GM18517 (cell line): ENCODE measurements at regions not wholly inside any gene's neighbourhood (a gene's known extent, or its start where the extent isn't known, plus 50 kb on each side); places are given as distances from the start of the nearest gene placed in this dataset.
"Not testable (repeated sequence)": the region's sequence is repeated elsewhere in the genome, so short reads cannot be mapped to it uniquely, and the experiment has no call there.

Source experiments
- ATAC-seq: cut with Tn5 transposase; IDR thresholded peaks from one replicate; pipeline ENCODE4 v1.9.1; 2021; ENCODE audit warnings: mild to moderate bottlenecking, moderate library complexity; ENCODE audit not compliant: unreplicated experiment

DNA sequence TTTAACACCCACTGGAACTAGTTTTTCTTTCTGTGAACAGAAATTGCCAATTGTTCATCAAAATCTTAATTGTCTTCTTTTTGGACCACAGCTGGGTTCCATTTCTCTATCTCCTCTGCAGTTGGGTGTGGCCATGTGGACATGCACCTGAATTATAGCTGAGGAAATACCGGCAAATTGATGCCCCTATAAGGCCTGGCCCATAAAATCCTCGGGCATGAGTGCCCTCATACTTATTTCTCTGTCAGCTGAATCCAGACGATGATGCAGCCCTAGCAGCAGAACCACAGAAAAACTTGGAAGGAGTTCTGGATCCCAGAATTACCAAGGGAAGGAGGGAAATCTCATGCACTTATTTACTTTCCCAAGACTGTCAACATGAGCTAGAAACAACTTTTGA lies 249.0 kb downstream of the CYRIA start:
- no peak for ATAC-seq

DNA sequence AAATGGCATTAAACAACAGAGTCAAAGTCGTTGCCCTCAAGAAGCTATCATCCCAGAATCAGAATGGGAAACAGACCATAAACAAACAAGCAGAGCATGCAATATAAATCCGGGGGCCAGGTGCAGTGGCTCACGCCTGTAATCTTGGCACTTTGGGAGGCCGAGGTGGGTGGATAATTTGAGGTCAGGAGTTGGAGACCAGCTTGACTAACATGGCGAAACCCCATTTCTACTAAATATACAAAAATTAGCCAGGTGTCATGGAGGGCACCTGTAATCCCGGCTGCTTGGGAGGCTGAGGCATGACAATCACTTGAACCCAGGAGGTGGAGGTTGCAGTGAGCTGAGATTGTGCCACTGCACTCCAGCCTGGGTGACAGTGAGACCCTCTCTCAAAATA lies 249.8 kb downstream of the CYRIA start:
- ATAC-seq: not testable (repeated sequence)

DNA sequence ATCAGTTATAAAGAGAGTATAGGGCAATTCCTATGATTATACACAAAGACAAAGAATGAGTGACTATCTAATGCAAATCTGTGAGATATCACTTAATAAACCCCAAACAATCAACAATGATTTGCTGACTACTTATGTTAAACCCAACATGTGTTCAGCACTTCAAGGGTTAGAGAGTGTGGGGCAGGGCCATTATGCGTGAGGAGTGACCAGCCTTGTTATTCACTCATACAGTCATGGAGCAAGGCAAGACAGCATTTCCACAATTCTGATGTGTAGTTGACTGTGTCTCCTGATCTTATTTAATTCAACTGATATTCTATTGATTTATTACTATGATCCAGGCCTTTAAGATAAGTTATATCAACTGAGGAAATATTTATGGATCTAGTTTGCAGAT lies 251.7 kb downstream of the CYRIA start:
- no peak for ATAC-seq

DNA sequence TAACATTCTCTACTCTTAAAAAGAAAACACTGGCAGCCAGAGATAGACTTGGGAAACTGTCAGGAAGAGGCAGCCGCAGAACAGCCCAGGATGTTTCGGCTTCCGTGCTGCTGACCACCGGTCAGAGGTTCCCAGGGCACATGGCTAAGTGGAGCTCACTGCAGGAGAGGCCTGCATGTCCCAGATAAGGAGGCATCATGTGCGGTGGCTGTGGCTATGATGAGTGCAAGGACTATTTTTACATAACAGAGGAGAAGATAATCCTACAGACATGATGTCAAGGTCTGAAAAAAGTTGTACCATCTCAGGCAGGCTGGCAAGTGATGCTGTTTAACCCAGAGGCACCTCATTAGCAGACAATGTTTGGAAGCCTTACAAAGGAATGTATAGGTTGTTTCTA lies 252.3 kb downstream of the CYRIA start:
- ATAC-seq: no peak

DNA sequence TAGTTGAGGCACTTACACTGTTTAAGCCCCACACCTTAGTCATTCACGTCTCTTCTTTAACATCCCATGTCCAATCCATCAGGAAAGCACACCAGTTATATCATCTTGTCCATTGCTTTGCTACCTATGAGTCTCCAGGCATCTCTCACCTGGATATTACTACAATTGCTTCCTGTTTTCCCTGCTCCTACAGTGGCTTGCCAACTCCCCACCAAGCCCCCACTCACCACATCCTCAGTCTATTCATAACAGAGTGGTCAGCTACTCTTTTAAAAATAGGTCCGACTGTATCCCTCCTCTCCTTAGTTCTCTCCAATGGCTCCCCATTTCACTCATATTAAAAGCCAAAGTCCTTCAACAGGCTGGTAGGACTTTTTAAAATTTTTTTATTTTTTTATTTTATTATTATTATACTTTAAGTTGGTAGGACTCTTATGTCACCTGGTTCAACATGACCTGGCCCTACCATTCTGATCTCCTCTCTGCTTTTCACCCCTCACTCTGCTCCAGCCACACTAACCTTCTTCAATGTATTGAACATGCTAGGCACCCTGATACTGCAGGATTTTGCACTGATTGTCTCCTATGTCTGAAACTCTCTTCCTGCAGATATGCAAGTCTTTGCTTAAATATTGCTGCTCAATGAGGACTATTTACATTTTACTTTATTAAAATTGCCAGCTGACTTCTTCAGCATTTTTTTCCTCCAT lies 253.2 kb downstream of the CYRIA start:
- ATAC-seq: no peak

DNA sequence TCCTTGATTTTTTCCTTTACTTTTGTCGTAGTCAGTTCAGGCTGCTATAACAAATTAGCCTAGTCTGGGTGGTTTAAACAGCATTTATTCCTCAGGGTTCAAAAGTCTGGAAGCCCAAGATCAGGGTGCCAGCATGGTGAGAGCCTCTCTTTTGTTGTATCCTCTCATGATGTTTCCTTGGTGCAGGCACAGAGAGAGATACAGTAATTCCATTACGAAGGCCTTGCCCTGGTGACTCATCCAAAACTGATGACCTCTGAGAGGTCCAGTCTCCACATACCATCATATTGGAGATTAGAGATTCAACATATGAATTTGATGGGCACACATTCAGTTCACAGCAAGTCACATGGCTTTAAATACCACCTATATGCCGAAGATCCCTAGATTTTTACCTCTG lies 253.8 kb downstream of the CYRIA start:
- no peak for ATAC-seq

DNA sequence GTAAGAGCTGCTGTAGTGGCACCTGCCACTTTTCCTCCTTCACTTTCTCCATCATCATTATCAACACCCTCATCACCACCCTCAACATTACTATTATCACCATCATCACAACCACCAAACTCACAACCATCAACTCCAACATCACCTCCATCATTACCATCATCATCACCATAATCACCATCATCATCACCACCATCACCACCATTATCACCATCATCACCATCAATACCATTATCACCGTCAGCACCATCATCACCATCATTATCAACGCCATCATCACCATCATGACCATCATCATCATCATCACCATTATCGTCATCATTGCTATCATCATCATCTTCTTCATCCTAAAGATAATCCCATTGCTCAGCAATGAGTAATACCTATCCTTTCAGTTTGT lies 255.8 kb downstream of the CYRIA start:
- no peak for ATAC-seq

DNA sequence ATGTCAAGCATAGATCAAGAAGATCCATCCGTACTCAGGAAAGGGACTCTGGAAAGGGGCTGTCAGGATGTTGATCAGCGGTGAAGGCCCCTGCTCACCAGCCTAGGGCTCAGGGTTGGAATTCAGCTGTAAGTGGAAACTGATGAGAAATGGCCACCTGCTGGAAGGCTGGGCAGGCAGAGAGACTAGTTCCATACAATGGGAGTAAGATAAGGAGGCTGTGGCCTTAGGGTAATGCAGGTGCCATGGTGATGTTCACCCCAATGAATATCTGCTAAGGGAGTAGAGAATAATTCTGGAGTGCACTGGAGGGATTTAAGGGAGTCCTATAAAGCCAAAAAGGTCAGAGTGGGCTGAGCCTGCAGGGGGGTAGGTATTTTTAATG lies 256.6 kb downstream of the CYRIA start:
- ATAC-seq: no peak

DNA sequence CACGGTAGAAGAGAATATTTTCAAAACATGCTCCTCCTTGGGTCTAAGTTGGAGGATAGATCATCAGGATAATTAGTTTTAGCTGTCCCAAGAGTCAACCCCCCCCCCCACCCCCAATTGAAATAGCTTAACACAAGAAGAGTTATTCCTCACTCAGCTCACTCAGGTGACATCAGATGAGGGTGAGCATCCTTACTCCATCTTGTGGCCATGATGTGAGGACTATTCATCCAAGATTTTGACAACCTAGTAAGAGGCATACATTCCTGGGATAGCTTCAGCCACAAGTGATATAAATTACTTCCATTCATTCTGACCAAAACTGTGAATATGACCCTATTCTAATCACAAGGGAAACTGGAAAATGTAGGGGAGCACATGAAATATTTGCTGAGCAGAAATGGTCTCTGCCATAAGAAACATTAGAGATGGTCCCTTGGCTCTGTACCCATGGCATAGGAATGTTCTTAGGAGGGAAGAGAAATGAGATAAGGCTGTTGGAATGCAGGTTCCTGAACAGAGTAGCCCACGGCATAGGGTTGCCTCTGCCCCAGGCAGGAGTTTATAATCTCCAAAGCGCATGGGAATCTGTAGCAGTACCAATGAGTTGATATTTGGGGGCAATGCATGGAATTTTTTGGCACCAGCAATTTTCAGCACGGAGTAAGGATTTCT lies 257.2 kb downstream of the CYRIA start:
- ATAC-seq: no peak

DNA sequence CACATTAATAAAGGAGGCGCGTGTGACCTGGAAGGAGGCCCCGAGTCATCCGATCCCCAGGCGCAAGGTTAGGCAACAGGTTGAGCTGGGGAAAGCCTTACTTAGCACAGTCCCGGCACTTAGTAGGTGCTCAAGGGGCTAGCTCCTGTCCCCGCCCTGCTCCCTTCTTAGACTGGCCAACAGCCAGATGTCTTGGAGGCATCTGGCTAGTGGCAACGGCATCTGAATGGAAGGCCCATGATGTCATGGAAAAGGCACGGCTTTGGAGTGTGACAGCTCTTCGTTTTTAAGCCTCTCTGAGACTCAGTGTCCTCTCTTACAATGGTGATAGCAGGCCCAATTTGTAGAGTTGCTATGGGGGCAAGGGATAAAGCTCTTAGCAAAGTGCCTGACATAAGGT lies 258.3 kb downstream of the CYRIA start:
- ATAC-seq: no peak

DNA sequence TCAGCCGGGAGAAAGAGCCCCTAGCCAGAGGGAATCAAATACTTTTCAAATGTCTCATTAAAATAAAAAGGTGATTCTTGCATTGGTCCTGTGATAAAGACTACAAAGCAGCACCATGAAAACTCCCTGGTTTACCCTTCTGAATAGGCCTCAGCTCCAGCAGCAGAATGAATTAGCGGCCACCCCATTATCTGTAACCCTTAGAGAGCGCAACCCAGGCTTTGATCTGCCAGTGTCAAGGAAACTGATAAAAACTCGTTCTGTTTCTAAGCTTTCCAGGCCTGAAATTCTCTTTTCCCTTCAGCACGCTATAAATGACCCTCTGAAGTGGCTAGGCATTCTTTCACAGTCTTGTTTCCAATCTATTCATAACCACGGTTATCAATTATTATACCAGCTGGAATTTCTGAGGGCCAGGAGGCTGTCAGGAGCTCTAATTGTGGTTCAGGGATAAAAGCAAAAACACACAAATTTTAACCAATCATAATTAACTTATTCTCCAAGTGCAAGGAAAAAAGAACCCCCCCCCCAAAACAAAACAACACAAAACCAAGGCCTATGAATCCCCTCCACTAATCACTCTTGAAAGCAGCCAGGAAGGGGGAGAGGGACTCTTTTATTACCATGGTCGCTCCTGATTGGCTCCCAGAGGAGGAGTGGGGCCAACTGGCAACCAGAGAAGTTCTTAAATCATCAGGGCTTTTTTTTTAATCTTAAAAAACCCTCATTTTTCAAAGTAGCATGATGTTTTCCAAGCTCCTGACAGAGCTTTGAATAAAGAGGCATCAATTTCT lies 258.9 kb downstream of the CYRIA start:
- ATAC-seq: no peak

DNA sequence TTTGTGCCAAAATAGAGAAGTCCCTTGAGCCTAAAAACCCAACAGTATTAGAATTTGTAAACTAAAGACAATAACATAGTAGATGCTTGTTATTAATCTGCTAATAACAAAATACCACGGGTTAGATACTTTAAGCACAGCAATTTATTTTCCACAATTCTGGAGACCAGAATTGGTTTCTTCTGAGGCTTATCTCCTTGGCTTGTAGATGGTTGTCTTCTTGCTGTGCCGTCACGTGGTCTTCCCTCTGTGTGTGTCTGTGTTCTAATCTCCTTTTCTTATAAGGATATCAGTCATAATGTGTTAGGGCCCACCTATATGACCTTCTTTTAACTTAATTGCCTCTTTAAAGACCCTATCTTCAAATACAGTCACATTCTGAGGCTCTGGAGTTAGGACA lies 260.1 kb downstream of the CYRIA start:
- no peak for ATAC-seq

DNA sequence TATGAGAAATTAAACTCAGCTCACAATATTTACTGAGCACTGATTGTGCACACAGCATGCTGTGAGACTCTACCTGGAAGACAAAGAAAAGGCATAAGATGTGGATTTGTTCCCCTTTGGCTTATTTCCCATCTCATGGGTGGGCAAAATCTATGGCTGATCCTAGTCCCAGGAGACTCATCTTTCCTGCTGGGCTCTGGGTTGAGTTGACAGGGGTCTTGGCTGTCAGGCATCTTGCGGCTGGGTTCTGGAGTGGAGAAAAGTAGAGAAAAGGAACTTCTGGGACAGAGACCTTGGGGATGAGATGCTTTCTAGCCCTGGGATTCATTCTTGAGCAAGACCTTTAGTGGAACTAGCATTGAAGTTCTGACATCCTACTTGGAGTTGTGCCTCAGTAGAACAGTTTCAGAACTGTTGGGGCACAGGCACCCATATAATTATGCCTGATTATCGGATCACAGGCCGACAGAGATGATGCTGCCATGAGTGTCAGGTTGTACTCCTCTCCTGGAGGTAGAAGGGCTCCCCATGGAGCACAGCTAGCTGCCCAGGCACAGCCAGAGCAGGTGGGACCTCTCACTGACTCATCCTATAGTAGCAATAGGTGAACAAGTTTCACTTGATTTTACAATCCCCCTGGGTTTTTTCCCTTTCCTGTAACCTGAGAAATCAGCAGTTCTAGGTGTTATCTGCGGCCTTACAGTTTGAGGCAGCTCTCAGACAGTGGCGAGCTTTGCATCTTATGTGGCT lies 260.9 kb downstream of the CYRIA start:
- no peak for ATAC-seq

DNA sequence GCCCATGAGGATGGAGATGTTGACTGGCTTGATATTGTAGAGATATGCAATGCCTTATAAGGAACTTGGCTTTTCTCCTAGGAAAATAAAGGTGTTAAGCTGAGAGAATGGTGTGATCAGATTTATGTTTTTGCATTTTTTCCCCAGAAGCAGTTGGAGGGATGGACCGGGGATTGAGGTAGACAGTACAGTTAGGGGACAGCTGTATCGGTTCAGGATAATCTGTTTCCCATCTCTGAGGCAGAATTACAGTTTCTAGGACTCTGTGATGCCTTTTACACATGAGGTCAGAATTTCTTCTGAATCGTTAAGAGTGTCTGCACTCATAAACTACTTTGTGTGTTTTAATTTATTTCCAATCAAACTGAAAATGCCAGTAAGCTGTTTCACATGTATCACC lies 261.5 kb downstream of the CYRIA start:
- ATAC-seq: no peak

DNA sequence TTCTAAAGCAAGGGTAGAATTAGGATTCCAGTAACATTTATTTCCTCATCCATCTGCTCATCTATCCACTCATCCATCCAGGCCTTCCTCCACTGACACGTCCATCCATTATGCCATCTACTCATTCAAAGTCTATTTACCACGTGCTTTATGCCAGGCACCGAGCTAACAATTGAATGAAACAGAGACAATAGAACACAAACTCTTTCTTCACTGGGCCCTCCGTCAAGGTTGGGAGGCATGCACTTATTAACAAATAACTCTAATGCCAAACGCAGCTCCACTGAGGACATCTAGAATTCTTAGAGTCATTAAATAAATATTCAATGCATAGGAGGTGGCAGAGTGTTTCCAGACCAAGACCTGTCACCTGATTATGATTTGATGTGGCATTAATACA lies 262.7 kb downstream of the CYRIA start:
- ATAC-seq: no peak

DNA sequence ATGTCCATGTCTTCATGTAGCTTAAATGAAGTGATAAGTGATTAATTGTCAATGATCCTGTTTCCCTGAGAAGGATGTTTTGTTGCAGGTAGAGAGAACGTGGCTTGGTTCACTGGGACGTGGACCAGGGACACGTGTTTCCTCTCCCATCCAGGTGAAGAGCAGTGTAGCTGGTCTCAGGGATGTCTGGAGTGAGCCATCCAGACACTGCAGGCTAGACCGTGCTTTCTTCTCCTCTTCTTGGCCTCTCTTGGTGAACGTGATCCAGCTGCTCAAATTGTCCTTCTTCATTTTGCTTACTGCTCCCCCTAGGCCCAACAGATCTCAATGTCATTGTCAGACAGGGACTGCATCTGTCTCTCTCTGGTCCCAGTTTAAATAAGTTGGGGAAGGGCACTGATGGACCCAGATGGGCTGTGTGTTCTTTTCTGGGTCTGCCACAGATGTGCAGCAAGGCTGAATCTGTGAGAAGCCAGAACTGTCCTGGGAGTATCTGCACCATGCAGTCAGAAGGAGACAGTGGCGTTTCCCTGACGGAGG lies 263.8 kb downstream of the CYRIA start:
- ATAC-seq: no peak

DNA sequence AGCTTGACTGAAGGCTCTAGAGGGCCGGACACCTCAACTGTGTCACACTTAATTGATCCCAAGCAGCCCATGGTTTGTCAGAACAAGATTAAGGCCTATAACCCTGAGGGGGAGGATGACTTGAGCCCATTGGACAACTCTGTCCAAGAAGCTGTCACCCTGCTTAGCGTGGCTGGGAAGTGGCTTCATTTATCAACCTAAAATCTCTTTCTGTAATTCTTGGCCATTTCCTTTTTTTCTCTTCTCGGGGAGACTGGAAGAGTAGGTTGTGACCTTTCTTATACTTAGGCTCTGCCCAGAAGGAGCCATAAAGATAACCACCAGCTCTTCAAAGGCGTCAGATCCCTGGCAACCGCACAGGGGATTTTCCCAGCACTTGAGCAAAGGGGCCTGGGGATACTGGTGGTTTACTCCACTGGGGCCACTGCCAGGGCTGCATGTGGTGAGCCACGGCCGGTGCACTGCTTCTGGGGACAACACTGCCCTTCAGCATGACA lies 265.5 kb downstream of the CYRIA start:
- no peak for ATAC-seq

DNA sequence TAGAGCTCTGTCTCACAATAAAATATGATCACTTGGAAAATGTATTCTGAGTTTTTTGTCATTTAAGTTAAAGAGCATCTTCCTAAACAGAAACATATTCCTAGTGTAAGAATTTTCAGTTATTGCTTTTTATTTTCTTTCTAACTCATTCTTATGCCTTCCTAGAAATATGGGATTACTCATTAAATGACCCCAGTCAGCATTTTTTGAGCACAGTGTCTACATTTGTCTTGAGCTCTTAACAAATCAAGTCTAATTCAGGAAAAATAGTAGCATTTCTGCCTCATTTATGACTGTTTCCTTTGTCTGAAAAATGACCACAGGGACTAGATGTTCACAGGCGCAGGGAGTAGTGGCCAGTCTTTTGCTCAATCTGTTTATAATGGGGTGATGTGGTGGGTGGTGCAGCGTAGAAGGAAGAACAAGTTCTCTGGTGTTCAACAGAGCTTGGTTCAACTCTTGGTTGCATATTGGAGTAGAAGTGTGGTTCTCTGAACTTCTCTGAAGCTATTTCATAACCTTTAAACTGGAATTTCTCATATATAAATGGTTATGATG lies 267.1 kb downstream of the CYRIA start:
- no peak for ATAC-seq

DNA sequence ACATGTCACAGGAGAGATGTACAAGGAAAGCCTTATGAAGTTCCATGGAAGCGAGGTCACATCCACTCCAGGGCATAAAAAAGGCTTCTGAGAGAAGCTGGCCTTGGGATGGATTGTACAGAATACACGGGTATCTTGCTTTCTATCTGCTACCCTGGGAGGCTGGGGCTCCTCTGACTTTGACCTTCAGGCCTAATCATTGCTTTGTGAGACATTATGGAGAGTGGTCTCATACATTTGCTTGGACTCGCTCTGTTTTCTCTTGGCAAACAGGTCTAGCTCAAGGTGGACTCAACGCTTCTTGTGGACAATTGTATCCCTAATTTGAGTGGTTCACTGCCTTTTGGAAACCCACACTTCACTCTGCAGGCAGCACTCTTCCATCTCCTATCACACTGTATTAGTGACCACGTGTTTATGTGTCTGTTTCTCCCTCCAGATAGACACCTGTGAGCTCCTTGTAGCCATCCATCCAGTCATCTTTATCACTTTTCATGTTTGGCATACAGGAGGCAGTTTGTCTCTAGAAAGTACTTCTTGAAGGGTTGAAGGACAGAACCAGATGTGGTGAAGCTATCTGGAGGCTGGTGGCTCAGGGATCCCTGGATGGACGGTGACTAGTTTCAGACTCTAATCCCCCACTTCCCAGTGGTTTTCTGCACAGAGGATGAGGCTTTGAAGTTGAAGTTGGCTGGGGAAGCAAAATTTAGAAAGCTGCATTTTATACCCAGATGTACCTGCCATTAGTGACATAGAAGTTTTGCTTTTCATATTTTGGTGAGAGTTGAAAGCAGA lies 267.8 kb downstream of the CYRIA start:
- ATAC-seq: no peak

DNA sequence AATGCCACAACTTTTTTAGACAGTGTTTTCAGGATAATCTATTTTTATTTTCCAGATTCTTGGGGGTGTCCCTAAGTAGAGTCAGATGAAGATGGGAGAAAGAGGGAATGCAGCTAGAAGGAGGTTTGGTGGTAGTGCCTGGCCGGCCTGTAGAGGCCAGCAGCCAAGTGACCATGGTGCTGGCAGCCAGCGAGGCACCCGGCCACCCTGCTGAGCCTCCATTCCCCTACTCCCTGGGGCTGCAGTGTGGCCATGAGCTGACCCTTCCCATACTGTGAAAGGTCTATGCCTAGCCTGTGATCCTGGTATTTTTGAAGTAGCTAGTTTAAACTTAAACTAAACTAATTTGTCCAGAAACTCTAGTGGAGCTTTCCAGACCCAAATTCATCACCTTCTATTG lies 268.6 kb downstream of the CYRIA start:
- no peak for ATAC-seq
